B cell (primary cell): ENCODE measurements at regions not wholly inside any gene's neighbourhood (a gene's known extent, or its start where the extent isn't known, plus 50 kb on each side); places are given as distances from the start of the nearest gene placed in this dataset.

ENCODE experiments used
- ATAC-seq: fragments of 200-7000 bp; cut with Tn5 transposase; one replicate; pipeline ENCODE4 v1.10.0; 2021; ENCODE audit warnings: low read depth, mild to moderate bottlenecking, moderate number of reproducible peaks, moderate library complexity
- CTCF ChIA-PET: fragments of 350-600 bp; sonication (Branson Sonifier 250); formaldehyde crosslinking; loops from one replicate; lab custom pipeline; 2021; ENCODE audit warnings: antibody characterized with exemption, inconsistent platforms; lab: Charles Lee
- POLR2A ChIA-PET: fragments of 350-600 bp; sonication (Branson Sonifier 250); formaldehyde crosslinking; loops from one replicate; lab custom pipeline; 2021; ENCODE audit warnings: antibody characterized with exemption; lab: Charles Lee
- DNase-seq: peaks from one replicate; pipeline ENCODE4 v3.0.0; 2013
- H2AFZ ChIP-seq: 2 replicates; pipeline ENCODE4 v1.6.1; 2012; ENCODE audit warnings: mild to moderate bottlenecking, low read depth, low read length; ENCODE audit not compliant: insufficient read depth, poor library complexity, severe bottlenecking
- H3K27ac ChIP-seq, 2 donors: 1 replicate in 1 of 2; 2 replicates in 1 of 2; pipeline ENCODE4 v1.5.1; 2012 to 2013; ENCODE audit warnings: low read length in 2 of 2, mild to moderate bottlenecking in 2 of 2, moderate library complexity in 1 of 2
- H3K27me3 ChIP-seq, 4 experiments: fragments of 200-600 bp in 1 of 4; sonication (generic) in 1 of 4; replicated peaks in 1 of 4; 1 replicate in 2 of 4; 2 replicates in 2 of 4; pipeline versions ENCODE4 v1.6.1 to v1.7.0; 2013 to 2016; ENCODE audit warnings: low read length in 3 of 4, mild to moderate bottlenecking in 2 of 4, mixed read lengths in 1 of 4, moderate library complexity in 1 of 4; ENCODE audit not compliant: insufficient read depth in 4 of 4, control insufficient read depth in 3 of 4; ENCODE audit errors: control extremely low read depth in 1 of 4
- H3K36me3 ChIP-seq, 2 experiments: replicated peaks in 1 of 2; 1 replicate in 1 of 2; 2 replicates in 1 of 2; pipeline versions ENCODE4 v1.6.1 to v1.7.1; 2013; ENCODE audit warnings: low read length in 1 of 2; ENCODE audit not compliant: insufficient read depth in 2 of 2, control insufficient read depth in 1 of 2; ENCODE audit errors: control extremely low read depth in 1 of 2, extremely low read depth in 1 of 2
- H3K4me1 ChIP-seq, 2 donors: fragments of 200-600 bp in 1 of 2; sonication (generic) in 1 of 2; 1 replicate in 1 of 2; 2 replicates in 1 of 2; pipeline versions ENCODE4 v1.5.1 to v1.6.1; 2013 to 2017; ENCODE audit warnings: low read length in 2 of 2; ENCODE audit not compliant: control insufficient read depth in 2 of 2, insufficient read depth in 2 of 2
- H3K4me2 ChIP-seq: replicated peaks from 2 replicates; pipeline ENCODE3; 2012; ENCODE audit warnings: mild to moderate bottlenecking, low read depth, low read length; ENCODE audit not compliant: poor library complexity, severe bottlenecking
- H3K4me3 ChIP-seq, 5 experiments: fragments of 200-600 bp in 1 of 5; sonication (generic) in 1 of 5; 1 replicate in 3 of 5; 2 replicates in 2 of 5; pipeline versions ENCODE4 v1.5.1 to v1.7.0; 2011 to 2016; ENCODE audit warnings: low read length in 4 of 5, mild to moderate bottlenecking in 4 of 5, low read depth in 2 of 5, control low read depth in 1 of 5, moderate library complexity in 1 of 5; ENCODE audit not compliant: insufficient read depth in 1 of 5; ENCODE audit errors: control extremely low read depth in 1 of 5, extremely low read depth in 1 of 5
- H3K79me2 ChIP-seq: fragments of 200-600 bp; sonication (generic); one replicate; pipeline ENCODE4 v1.6.0; 2016; ENCODE audit warnings: low read length; ENCODE audit not compliant: control insufficient read depth, insufficient read depth
- H3K9ac ChIP-seq: fragments of 200-600 bp; sonication (generic); 2 replicates; pipeline ENCODE4 v1.6.1; 2017; ENCODE audit warnings: mild to moderate bottlenecking, low read length, moderate library complexity
- H3K9me3 ChIP-seq, 3 donors: one replicate each; pipeline versions ENCODE4 v1.6.1 to v1.7.1; 2013; ENCODE audit warnings: low read length in 2 of 3; ENCODE audit not compliant: control insufficient read depth in 2 of 3, insufficient read depth in 1 of 3; ENCODE audit errors: control extremely low read depth in 1 of 3
- H4K20me1 ChIP-seq: 2 replicates; pipeline ENCODE4 v1.6.0; 2012; ENCODE audit warnings: mild to moderate bottlenecking, low read length; ENCODE audit not compliant: insufficient read depth, control insufficient read depth, poor library complexity, severe bottlenecking
- H3K27ac Mint-ChIP-seq: one replicate; pipeline ENCODE4 v1.8.0; 2021; ENCODE audit warnings: mixed read lengths
- H3K27me3 Mint-ChIP-seq: one replicate; pipeline ENCODE4 v1.8.0; 2021; ENCODE audit warnings: mixed read lengths
- H3K4me1 Mint-ChIP-seq: one replicate; pipeline ENCODE4 v1.8.0; 2021; ENCODE audit warnings: mixed read lengths
- H3K4me3 Mint-ChIP-seq: one replicate; pipeline ENCODE4 v1.8.0; 2021; ENCODE audit warnings: mixed read lengths
- H3K9me3 Mint-ChIP-seq: one replicate; pipeline ENCODE4 v1.8.0; 2022; ENCODE audit warnings: mixed read lengths; ENCODE audit not compliant: insufficient read depth
- CTCF ChIP-seq: fragments of 200-600 bp; IDR thresholded peaks from one replicate; pipeline ENCODE4 v1.8.0; 2022; ENCODE audit warnings: antibody characterized with exemption, mild to moderate bottlenecking
- EZH2 ChIP-seq: IDR thresholded peaks from 2 replicates; pipeline ENCODE4 v1.6.1; 2012; ENCODE audit warnings: borderline replicate concordance, low read depth, mild to moderate bottlenecking, moderate library complexity, low read length; ENCODE audit not compliant: insufficient read depth, poor library complexity, severe bottlenecking
- WGBS: methylation state at CpG from one replicate; pipeline ENCODE4 v1.1.5; 2013; ENCODE audit warnings: missing lambda C conversion rate; ENCODE audit not compliant: insufficient coverage; 5-methylcytosine and 5-hydroxymethylcytosine counted together
- intact Hi-C: fragments of 100-400 bp; cut with micrococcal nuclease; formaldehyde crosslinking; loops from one replicate; pipeline ENCODE4 v1.10.0; 2022

GRCh38 chr1:56229186-56229585 lies 350.2 kb downstream of the PLPP3 start:
- 26% methylated on average over 8 of the region's 8 CpGs for WGBS
- POLR2A ChIA-PET = no interaction called here
- H3K36me3 ChIP-seq = no peaks in the 10 kb centered on the region
- intact Hi-C loops = no loop called here
- no peaks in the 10 kb centered on the region for H3K9me3 ChIP-seq
- peak overlapping the region; percentile 45 for H2AFZ ChIP-seq
- CTCF ChIA-PET = no interaction called here
- Mint-ChIP-seq H3K4me3 (no peak overlapping the region), H3K9me3 (no peaks in the 10 kb centered on the region), H3K27ac (no peak overlapping the region), H3K4me1 (no peaks in the 10 kb centered on the region), H3K27me3 (peaks cover 6% of the 10 kb centered on the region)
- ATAC-seq = no peak
- DNase-seq = no peak
- no peaks in the 10 kb centered on the region for H4K20me1 ChIP-seq
- H3K4me3 ChIP-seq = no peak overlapping the region
- H3K4me1 ChIP-seq = no peaks in the 10 kb centered on the region
- no peaks in the 10 kb centered on the region for H3K79me2 ChIP-seq
- no peak overlapping the region for H3K9ac ChIP-seq
- H3K4me2 ChIP-seq = no peak overlapping the region
- no peak overlapping the region for H3K27ac ChIP-seq
- H3K27me3 ChIP-seq = peaks cover 0 to 2% (median 0%) of the 10 kb centered on the region in 4 experiments
- TF ChIP-seq CTCF = no peak
- no peak for TF ChIP-seq EZH2

- H3K9me3 Mint-ChIP-seq = no peaks in the 10 kb centered on the region
- H3K9ac ChIP-seq = no peak overlapping the region
- CTCF ChIA-PET = no interaction called here
- H3K9me3 ChIP-seq = no peaks in the 10 kb centered on the region
- no peak for TF ChIP-seq EZH2
- TF ChIP-seq CTCF = no peak
- 33% methylated on average over 1 of the region's 3 CpGs for WGBS
- POLR2A ChIA-PET = no interaction called here
- no peaks in the 10 kb centered on the region for H3K79me2 ChIP-seq
- no peak overlapping the region for H3K4me3 Mint-ChIP-seq
- no peak overlapping the region for H2AFZ ChIP-seq
- no peaks in the 10 kb centered on the region for H3K4me1 Mint-ChIP-seq
- H3K27ac ChIP-seq = no peak overlapping the region
- H3K4me2 ChIP-seq = no peak overlapping the region
- H3K27me3 Mint-ChIP-seq = peaks cover 7% of the 10 kb centered on the region
- no peaks in the 10 kb centered on the region for H3K36me3 ChIP-seq
- ATAC-seq (no peak), DNase-seq (no peak)
- H3K4me1 ChIP-seq = no peaks in the 10 kb centered on the region
- no peak overlapping the region for H3K27ac Mint-ChIP-seq
- no peak overlapping the region for H3K4me3 ChIP-seq
- intact Hi-C loops = no loop called here
- H3K27me3 ChIP-seq = peaks cover 0 to 2% (median 0%) of the 10 kb centered on the region in 4 experiments
- no peaks in the 10 kb centered on the region for H4K20me1 ChIP-seq
These were observed 351.5 kb downstream of the PLPP3 start for GRCh38 chr1:56227886-56228285.
